NCI-H82 treated with DMSO at 0.1 percent for 48 hours (cell line): ENCODE measurements at regions not wholly inside any gene's neighbourhood (a gene's known extent, or its start where the extent isn't known, plus 50 kb on each side); places are given as distances from the start of the nearest gene placed in this dataset.

Source experiments
- DNase-seq: peaks from one replicate; lab custom pipeline; 2025; ENCODE audit not compliant: unreplicated experiment; lab: John Stamatoyannopoulos, UW

DNA sequence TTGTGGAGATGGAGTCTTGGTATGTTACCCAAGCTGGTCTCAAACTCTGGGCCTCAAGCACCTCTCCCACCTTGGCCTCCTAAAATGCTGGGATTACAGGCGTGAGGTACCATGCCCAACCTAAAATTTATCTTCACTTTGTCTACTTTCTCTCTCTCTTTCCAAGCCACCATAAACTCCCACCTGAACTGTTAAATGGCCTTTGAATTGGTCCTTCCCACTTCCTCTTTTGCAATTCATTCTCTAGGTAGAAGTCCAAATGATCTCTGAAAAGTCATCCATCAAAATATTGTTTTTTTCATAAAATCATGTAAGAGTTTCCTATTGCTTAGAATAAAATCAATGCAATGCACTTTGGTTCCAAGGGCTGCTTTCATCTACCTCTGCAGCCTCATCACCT, 90.1 kb upstream of the CELF2 start:
- DNase-seq: no peak

DNA sequence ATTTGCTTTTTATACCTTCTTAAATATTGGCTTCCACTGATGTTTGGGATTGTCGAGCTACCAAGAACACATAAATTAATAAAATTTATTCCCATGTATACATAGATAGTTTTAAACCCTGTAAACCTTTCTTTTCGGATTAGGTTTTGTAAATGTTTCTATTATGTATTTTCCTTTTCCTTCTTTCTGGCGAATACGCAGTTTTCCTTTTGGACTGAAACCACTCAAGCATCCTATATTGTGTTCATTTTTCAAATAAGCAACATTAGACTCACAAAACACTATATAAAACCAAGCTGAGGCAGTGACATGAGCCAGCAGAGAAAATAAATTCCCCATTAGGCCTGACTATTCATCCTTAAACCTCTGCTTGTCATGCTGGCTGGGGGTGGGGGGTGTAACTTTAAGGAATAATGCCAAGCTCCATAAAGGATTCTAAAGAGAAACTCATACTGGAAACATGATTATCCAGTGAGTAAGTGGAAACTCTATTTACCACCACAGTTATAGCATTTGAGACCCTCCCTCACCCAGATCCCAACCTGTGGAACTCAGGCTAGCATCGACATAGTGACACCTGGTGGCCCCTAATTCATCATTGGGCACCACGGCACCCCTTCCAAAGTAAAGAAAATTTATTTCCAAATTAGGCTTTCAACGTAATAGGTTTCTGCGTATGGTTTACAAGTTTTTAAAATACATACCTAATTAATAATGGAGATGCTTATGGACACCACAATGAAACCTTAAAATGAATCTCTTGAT, 86.5 kb upstream of the CELF2 start:
- DNase-seq: no peak

DNA sequence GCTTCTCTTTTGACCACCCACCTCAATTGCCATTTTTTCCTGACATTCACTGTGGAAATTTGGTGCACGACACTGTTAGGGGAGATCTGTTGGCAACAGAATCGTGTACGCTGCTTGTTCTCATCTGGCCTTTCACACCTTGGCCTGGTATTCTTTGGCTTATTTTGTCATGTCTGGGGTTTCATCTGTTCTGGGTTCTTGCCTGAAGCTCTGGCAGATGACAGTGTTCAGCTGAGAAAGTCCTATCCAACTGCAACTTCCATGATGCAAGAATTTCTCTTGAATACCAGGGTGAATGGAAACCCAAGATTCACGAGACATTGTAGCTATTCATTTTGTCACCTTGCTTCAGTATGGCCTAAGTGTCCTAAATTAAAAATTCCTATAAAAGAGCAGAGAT, 82.6 kb upstream of the CELF2 start:
- no peak for DNase-seq

DNA sequence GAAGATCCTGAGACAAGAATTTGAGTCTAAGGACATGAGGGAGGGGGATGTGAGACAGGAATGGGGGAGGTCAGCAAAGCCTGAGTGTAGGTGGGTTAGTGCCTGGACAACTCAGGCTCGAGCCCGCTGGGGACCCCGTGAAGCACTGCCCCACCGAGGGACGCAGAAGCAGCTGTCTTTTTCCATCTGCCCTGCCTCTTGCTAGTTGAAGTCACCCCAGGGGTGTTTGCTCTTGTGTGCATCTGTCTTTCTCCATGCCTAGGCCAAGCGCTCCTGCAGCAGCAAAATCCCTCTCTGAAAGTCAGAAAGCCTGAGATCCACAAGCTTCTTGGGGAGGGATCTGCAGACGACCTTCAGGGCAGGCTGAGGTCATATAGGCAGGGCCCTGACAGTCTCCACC, 79.0 kb upstream of the CELF2 start:
- no peak for DNase-seq

DNA sequence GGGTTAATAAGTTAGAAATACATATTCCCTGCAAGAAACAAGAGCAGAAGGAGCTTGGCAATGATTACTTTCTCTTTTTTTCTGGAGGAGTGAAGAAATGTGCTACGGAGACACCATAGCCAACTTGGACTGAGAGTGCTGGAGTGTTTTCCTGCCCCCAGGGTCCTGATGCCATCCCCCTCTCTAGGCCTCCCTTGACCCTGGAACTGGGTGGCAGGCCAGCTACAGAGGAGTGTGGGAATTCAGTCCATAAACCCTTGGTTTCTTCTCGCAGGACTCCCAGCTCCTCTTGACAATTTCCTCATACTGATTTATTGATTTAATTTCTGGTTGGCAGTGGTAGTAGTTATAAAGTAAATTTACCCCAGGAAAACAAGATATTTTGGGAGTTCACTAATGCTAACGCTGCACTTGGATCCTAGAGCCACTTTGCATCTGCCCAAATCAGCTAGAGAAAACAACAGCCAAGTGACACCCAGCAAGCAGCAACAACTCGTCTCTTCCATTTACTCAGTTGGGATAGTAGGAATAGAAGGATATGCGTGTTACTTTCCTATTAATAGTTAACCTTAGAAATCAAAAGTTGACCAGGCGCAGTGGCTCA, 76.4 kb upstream of the CELF2 start:
- DNase-seq: no peak

DNA sequence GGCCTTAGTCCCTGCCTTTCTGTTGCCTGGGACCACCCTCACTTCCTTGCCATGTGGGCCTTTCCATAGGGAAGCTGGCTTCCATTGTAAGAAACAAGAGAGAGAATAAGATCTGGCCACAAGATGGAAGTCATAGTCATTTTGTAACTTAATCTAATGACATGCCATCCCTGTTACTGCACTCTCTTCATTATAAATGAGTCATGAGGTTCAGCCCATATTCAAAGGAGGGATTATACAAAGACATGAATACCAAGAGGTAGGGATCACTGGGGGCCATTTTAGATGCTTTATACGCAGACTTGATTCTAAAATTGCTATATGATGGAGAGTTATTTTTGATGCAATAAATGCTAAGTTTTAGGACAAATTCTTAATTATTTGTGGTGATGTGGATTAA, 75.2 kb upstream of the CELF2 start:
- no peak for DNase-seq

DNA sequence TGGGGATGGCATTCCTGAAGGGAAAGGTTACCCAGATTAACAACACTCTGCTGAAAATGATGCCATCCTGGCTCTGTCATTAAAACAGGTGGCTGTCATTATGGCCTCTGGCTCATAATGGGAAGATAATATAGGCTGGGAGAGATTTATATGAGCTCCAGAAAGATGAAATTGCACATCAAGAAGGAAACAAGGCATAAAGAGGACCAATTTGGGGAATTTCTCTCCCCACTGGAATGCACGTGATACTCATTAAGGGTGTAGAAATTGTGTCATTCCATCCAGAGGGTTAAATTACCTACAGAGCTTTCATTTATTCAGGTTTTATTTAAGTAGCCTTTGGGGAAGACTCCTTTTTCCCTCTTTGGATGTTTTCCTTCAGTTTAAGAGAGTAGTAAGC, 71.6 kb upstream of the CELF2 start:
- no peak for DNase-seq

DNA sequence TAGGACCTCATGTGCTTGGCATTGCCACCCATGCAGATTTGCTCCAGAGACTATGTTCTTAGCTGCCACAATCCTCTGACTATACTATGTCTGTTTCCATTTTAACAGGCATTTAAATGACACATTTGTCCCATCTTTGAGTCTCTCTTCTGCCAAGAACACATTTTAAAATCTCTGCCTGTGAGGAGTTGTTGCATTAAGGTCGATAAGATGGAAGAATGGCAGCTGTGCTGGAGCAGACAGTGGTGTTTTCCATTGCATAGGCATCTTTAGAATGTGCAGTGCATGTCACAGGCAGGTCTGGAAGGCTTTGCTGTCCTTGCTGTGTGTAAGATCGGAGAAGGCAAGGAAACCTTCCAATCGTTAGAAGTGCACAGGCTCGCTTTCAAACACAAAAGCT, 70.9 kb upstream of the CELF2 start:
- no peak for DNase-seq

DNA sequence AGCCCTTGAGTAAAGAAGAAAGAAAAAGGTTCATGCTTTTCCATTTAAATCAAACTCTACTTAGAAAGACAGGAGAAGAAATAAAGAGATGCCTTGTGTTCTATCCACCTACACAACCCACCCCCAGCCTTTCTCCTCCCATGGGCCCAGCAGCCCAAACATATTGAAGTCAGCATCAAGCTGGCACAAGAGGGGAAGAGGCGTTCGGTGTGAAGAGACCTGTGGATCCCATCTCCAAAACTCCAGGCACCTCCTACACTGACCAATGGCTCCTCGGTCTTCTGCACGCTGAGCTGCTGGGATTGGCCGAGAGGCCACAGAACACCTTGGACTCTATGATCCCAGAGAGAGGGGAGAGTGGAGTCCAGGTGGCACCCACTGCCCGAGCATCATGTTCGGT, 66.0 kb upstream of the CELF2 start:
- no peak for DNase-seq

DNA sequence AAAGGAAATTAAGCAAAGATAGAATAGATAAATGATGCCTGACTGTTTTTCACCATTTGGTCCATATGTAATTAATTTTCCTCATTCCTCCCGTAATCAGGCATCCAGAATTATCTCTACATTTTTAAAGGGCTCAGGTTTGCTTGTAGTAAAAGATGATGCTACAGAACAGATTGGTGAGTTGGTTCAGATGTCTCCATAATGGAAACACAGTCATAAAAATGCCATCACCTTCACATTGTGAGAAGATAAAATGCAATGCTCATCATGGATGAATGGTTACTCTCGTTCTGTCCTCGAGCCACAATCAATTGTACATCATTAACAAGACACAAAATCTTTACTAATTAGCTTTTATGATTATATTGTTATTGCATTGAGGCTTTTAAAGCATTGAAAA, 64.9 kb upstream of the CELF2 start:
- DNase-seq: no peak

DNA sequence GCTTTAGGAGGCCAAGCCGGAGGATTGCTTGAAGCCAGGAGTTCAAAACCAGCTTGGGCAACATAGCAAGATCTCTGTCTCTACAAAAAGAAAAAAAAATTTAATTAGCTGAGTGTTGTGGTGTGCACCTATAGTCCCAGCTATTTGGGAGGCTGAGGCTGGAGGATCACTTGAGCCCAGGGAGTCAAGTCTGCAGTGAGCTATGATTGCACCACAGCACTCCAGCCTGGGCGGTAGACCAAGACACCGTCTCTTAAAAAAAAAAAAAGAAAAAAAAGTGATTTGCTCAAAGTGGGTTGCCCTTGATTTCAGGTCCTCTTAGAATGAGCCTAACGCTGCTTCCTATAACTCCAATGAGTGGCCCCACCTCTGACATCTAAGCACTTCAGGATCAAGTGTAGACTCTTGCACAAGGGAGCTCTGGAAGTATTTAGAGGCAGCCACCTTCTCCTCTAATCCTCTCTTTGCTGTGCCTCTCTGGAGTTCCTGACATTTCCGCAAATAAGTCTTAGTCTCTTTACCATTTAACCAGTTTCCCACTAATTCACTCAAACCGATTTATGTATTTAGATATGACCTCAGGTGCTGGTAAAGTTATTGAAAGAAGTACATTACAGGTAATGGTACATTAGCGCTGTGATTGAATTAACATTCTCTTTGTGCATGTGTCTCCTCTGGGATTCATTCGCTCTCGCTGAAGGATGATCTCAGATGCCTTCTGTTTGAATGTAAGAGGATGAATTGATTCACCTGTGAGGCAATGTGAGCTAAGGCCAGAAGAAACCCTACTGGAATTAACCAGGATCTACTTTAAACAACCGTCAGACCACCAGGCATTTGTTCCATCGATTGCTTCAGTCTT, 60.8 kb upstream of the CELF2 start:
- DNase-seq: no peak

DNA sequence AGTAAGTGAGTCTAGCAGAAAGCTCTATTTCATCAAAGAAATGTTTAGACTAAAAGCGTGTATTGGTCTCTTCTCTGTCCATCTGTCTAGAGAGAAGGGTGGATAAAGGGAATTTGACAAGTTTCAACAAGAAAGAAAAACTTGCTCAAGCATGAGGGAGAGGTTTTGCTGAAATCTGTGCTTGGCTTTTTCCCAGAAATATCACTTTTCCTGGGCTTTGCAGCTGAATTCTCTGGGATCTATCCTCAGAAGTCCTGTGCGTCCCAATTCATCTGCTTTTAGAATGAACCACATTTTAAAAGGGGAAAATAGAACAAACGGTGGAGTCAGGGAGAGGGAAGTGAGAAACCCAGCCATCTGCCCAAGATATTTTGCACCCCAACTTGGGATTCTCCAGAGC, 59.6 kb upstream of the CELF2 start:
- DNase-seq: no peak

DNA sequence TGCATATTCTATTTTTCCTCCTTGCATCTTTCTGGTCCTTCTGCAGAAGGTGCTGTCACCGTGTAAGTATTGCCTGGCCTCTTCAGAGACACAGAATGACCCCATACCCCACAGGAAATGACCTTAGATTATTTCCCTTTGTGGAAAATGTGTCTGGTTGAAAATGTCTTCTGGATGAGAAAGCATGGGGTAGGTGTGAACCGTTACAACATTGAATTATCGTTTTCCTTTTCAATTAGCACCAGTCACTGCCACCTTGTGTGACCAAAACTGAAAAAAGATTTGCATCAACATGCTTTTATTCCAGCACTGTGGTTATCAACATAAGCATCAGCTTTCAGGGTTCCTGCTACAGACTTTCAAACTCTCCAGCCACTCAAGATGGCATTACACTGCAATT, 58.0 kb upstream of the CELF2 start:
- DNase-seq: no peak

DNA sequence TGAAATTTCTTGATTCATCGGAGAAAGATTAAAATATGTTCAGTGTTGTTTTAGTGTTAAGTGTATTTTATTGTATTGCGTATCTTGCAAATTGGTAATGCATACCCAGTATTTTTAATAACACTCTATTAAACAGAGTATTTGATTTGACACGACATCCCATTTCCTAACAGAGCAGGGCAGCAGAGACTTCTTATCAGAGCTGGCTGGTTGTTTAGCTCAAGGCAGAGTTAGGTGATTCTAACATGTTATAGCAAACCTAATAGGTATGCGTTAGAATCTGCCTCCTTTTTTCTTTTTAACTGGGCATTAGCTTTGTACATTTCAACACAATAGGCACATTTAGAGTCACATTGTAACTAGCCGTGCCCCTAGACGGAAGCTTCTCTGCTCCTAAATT, 57.1 kb upstream of the CELF2 start:
- DNase-seq: no peak

DNA sequence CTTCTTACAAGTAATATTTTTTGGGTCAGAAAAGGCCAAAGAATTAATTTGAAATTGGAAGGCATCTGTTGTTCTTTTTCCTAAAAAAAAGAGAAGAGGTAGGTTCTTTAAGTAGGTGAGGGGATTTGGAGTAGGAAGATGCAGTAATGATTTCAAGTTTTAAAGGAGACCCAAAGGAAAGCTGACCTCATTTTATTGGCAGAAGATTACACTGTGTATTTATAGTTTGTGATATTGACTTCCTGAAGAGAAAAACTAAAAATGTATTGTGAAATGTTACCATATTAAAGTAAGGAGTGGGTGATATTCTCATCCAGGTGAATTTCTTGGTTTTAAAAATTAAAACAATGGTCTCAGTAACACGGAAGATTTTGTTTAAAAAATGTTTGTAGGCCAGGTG, 56.6 kb upstream of the CELF2 start:
- DNase-seq: no peak

DNA sequence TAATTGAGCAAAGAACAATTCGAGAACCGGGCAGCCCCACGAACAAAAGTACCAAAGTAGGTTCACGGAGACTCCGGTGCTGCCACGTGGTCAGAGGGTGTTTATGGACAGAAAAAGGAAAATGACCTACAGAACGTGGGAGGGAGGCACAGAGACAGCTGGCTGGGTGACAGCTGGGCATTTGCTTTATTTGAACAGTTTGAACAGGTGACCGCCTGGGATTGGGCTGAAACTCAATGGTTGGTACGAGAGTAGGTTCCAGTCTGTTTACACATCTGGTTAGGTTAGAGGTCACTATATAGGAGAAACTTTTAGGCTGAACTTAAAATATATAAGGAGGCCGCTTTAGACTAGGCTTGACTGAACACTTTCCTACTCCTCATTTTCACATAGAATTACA, 50.6 kb upstream of the CELF2 start:
- DNase-seq: no peak

DNA sequence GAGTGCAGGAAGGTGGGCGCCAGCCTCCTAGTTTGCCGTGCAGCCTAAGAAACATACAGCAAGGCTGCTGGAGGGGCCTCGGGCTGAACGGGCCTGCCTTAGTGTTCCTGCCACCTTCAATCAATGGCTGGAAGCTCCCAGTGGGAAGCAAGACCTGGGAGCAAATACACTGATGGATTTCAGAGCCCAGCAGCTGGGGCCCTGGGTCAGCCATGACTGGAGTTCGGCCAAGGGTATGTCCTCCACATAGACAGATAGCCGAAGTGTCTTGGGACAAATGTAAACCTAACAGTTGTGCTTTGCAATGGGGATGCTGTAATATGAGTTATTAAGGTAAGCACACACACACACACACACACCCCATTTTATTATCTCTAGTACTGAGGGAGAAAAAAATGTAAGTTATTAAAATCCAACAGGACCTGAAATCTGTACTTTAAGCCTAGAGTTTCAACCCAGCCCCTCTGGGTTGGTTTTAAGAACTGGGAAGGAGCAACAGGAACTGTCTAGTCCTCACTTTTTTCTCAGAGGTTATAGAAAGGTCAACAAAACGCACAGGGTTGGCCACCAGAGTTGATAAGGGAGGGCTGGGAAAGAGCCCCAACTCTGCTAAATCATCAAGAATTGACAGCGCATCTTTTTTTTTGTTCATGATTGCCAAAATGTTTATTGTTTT, 50.0 kb upstream of the CELF2 start:
- no peak for DNase-seq
